CD4-positive, alpha-beta T cell (primary cell): ENCODE measurements at regions not wholly inside any gene's neighbourhood (a gene's known extent, or its start where the extent isn't known, plus 50 kb on each side); places are given as distances from the start of the nearest gene placed in this dataset.

ENCODE experiments used
- ATAC-seq: fragments of 200-7000 bp; cut with Tn5 transposase; one replicate; pipeline ENCODE4 v1.10.0; 2022; ENCODE audit warnings: mild to moderate bottlenecking; ENCODE audit not compliant: poor library complexity
- CTCF ChIA-PET: fragments of 350-600 bp; sonication (Branson Sonifier 250); formaldehyde crosslinking; loops from one replicate; lab custom pipeline; 2021; ENCODE audit warnings: antibody characterized with exemption, inconsistent platforms; lab: Charles Lee
- POLR2A ChIA-PET: fragments of 350-600 bp; sonication (Branson Sonifier 250); formaldehyde crosslinking; loops from one replicate; lab custom pipeline; 2021; ENCODE audit warnings: antibody characterized with exemption, inconsistent platforms; lab: Charles Lee
- DNase-seq, 14 experiments: peaks; one replicate each; pipeline ENCODE4 v3.0.0-alpha.2; 2013 to 2020; ENCODE audit warnings: mixed read lengths in 2 of 14
- H3K27ac ChIP-seq, 2 donors: one replicate each; pipeline versions ENCODE4 v1.5.1 to v1.7.0; 2013; ENCODE audit warnings: low read length in 2 of 2, low read depth in 1 of 2, mild to moderate bottlenecking in 1 of 2
- H3K27me3 ChIP-seq, 2 experiments: 1 replicate in 1 of 2; 2 replicates in 1 of 2; pipeline versions ENCODE4 v1.6.1 to v1.7.0; 2013; ENCODE audit warnings: low read length in 2 of 2, control low read depth in 1 of 2, mild to moderate bottlenecking in 1 of 2, moderate library complexity in 1 of 2; ENCODE audit not compliant: insufficient read depth in 2 of 2, control insufficient read depth in 1 of 2
- H3K36me3 ChIP-seq: one replicate; pipeline ENCODE4 v1.6.1; 2013; ENCODE audit warnings: low read length, control low read depth; ENCODE audit not compliant: insufficient read depth
- H3K4me1 ChIP-seq: one replicate; pipeline ENCODE4 v1.6.1; 2013; ENCODE audit warnings: low read length, control low read depth; ENCODE audit not compliant: insufficient read depth
- H3K4me3 ChIP-seq: one replicate; pipeline ENCODE4 v1.5.1; 2013; ENCODE audit warnings: mild to moderate bottlenecking, low read length, moderate library complexity
- H3K9me3 ChIP-seq, 2 experiments: 1 replicate in 1 of 2; 2 replicates in 1 of 2; pipeline versions ENCODE4 v1.6.1 to v1.7.0; 2013; ENCODE audit warnings: low read length in 2 of 2, mild to moderate bottlenecking in 2 of 2, control low read depth in 1 of 2, moderate library complexity in 1 of 2; ENCODE audit not compliant: control insufficient read depth in 1 of 2, insufficient read depth in 1 of 2
- H3K27ac Mint-ChIP-seq: one replicate; pipeline ENCODE4 v1.8.0; 2020; ENCODE audit warnings: mixed read lengths
- H3K27me3 Mint-ChIP-seq: one replicate; pipeline ENCODE4 v1.8.0; 2021; ENCODE audit warnings: mixed read lengths
- H3K36me3 Mint-ChIP-seq: one replicate; pipeline ENCODE4 v1.8.0; 2021; ENCODE audit warnings: low read depth, mixed read lengths
- H3K4me1 Mint-ChIP-seq: one replicate; pipeline ENCODE4 v1.8.0; 2021; ENCODE audit warnings: low read depth, mixed read lengths
- H3K4me3 Mint-ChIP-seq: one replicate; pipeline ENCODE4 v1.8.0; 2020; ENCODE audit warnings: mild to moderate bottlenecking, mixed read lengths
- H3K9me3 Mint-ChIP-seq: one replicate; pipeline ENCODE4 v1.8.0; 2020; ENCODE audit warnings: mixed read lengths
- CTCF ChIP-seq: fragments of 200-600 bp; IDR thresholded peaks from one replicate; pipeline ENCODE4 v1.8.0; 2022; ENCODE audit warnings: antibody characterized with exemption, mild to moderate bottlenecking
- intact Hi-C, 2 experiments: fragments of 100-400 bp; cut with DNase I in 1 of 2; cut with micrococcal nuclease in 1 of 2; formaldehyde crosslinking; loops; one replicate each; pipeline versions ENCODE4 v1.15.1 to v1.9.0; 2023 to 2025; cut with DNase I, micrococcal nuclease

- peaks cover 12% of the 10 kb centered on the region for H3K27me3 Mint-ChIP-seq
- no peak overlapping the region for H3K4me3 ChIP-seq
- no peak overlapping the region for H3K27ac ChIP-seq
- DNase-seq (peak in 1 of 14 experiments; percentile 7), ATAC-seq (no peak)
- no peak overlapping the region for H3K27ac Mint-ChIP-seq
- no peak for TF ChIP-seq CTCF
- ChIA-PET CTCF (no interaction called here), POLR2A (no interaction called here)
- H3K36me3 ChIP-seq = no peaks in the 10 kb centered on the region
- intact Hi-C loops = no loop called here
- no peaks in the 10 kb centered on the region for H3K27me3 ChIP-seq
- no peaks in the 10 kb centered on the region for H3K4me1 Mint-ChIP-seq
- H3K36me3 Mint-ChIP-seq = no peaks in the 10 kb centered on the region
- H3K9me3 ChIP-seq = no peaks in the 10 kb centered on the region
- no peaks in the 10 kb centered on the region for H3K9me3 Mint-ChIP-seq
- no peaks in the 10 kb centered on the region for H3K4me1 ChIP-seq
- H3K4me3 Mint-ChIP-seq = no peak overlapping the region
Observed at GRCh38 chr12:29053567-29053966, 95.5 kb upstream of the FAR2 start.

GRCh38 chr12:29054858-29055663 is 94.0 kb upstream of the FAR2 start:
- DNase-seq (no peak), ATAC-seq (no peak)
- Mint-ChIP-seq H3K27me3 (peaks cover 12% of the 10 kb centered on the region), H3K9me3 (no peaks in the 10 kb centered on the region), H3K4me3 (no peak overlapping the region), H3K27ac (no peak overlapping the region), H3K4me1 (no peaks in the 10 kb centered on the region), H3K36me3 (no peaks in the 10 kb centered on the region)
- intact Hi-C loops = no loop called here
- Histone ChIP-seq H3K9me3 (no peaks in the 10 kb centered on the region), H3K27ac (no peak overlapping the region), H3K27me3 (no peaks in the 10 kb centered on the region), H3K4me3 (no peak overlapping the region), H3K36me3 (no peaks in the 10 kb centered on the region), H3K4me1 (no peaks in the 10 kb centered on the region)
- TF ChIP-seq CTCF = no peak
- POLR2A ChIA-PET = no interaction called here
- CTCF ChIA-PET = no interaction called here

- POLR2A ChIA-PET = no interaction called here
- no peak for TF ChIP-seq CTCF
- H3K36me3 Mint-ChIP-seq = no peaks in the 10 kb centered on the region
- peaks cover 0 to 11% of the 10 kb centered on the region in 2 experiments for H3K27me3 ChIP-seq
- no peak overlapping the region for H3K4me3 Mint-ChIP-seq
- no peaks in the 10 kb centered on the region for H3K36me3 ChIP-seq
- CTCF ChIA-PET = no interaction called here
- no peaks in the 10 kb centered on the region for H3K4me1 Mint-ChIP-seq
- intact Hi-C loops = no loop called here
- H3K27ac ChIP-seq = no peak overlapping the region
- peaks cover 19% of the 10 kb centered on the region for H3K27me3 Mint-ChIP-seq
- no peak overlapping the region for H3K27ac Mint-ChIP-seq
- ATAC-seq (no peak), DNase-seq (peak in 3 of 14 experiments; percentile 6 to 43 (median 33))
- H3K4me3 ChIP-seq = no peak overlapping the region
- peaks cover 1% of the 10 kb centered on the region for H3K9me3 Mint-ChIP-seq
- no peaks in the 10 kb centered on the region for H3K4me1 ChIP-seq
- no peaks in the 10 kb centered on the region for H3K9me3 ChIP-seq
Observed at GRCh38 chr12:29066011-29066588, 83.0 kb upstream of the FAR2 start.
